ENCODE measurements at regions not wholly inside any gene's neighbourhood (a gene's known extent, or its start where the extent isn't known, plus 50 kb on each side); places are given as distances from the start of the nearest gene placed in this dataset.

- no peak for DNase-seq (ENCODE audit: low spot score)
- TF ChIP-seq CTCF (IDR thresholded peaks at IDR 0.05; ENCODE audit: extremely low read depth, missing control alignments), result no peak
Measured at GRCh38 chr10:107417446-107417845, 252.9 kb upstream of the SORCS1 start.

GRCh38 chr10:107415446-107415845, 250.9 kb upstream of the SORCS1 start:
- TF ChIP-seq CTCF (IDR thresholded peaks at IDR 0.05; ENCODE audit: extremely low read depth, missing control alignments), result no peak

GRCh38 chr10:107413971-107414370, 249.5 kb upstream of the SORCS1 start:
- DNase-seq (ENCODE audit: low spot score), result no peak
- no peak for TF ChIP-seq CTCF (IDR thresholded peaks at IDR 0.05; ENCODE audit: extremely low read depth, missing control alignments)

More at GRCh38 chr10:107415446-107415845, 250.9 kb upstream of the SORCS1 start:
- peak; percentile 26 for DNase-seq (ENCODE audit: low spot score)

GRCh38 chr10:107409522-107409921, 245.0 kb upstream of the SORCS1 start:
- DNase-seq (ENCODE audit: low spot score), result peak; percentile 8
- TF ChIP-seq CTCF (IDR thresholded peaks at IDR 0.05; ENCODE audit: extremely low read depth, missing control alignments), result peak; percentile 31

GRCh38 chr10:107398115-107398514, 233.6 kb upstream of the SORCS1 start:
- DNase-seq (ENCODE audit: low spot score), result no peak
- no peak for TF ChIP-seq CTCF (IDR thresholded peaks at IDR 0.05; ENCODE audit: extremely low read depth, missing control alignments)

- TF ChIP-seq CTCF (IDR thresholded peaks at IDR 0.05; ENCODE audit: extremely low read depth, missing control alignments), result no peak
- no peak for DNase-seq (ENCODE audit: low spot score)
Measured at GRCh38 chr10:107391901-107392300, 227.4 kb upstream of the SORCS1 start.

GRCh38 chr10:107390563-107390962, 226.1 kb upstream of the SORCS1 start:
- no peak for DNase-seq (ENCODE audit: low spot score)

More at GRCh38 chr10:107390563-107390962, 226.1 kb upstream of the SORCS1 start:
- TF ChIP-seq CTCF (IDR thresholded peaks at IDR 0.05; ENCODE audit: extremely low read depth, missing control alignments), result no peak

Measured in GM20000 (cell line).